ENCODE measurements at regions not wholly inside any gene's neighbourhood (a gene's known extent, or its start where the extent isn't known, plus 50 kb on each side); places are given as distances from the start of the nearest gene placed in this dataset.
"Not testable (repeated sequence)": the region's sequence is repeated elsewhere in the genome, so short reads cannot be mapped to it uniquely, and the experiment has no call there.

GRCh38 chr6:51206686-51207085 lies 388.0 kb downstream of the TFAP2B start:
- TF ChIP-seq, protein P1, sequence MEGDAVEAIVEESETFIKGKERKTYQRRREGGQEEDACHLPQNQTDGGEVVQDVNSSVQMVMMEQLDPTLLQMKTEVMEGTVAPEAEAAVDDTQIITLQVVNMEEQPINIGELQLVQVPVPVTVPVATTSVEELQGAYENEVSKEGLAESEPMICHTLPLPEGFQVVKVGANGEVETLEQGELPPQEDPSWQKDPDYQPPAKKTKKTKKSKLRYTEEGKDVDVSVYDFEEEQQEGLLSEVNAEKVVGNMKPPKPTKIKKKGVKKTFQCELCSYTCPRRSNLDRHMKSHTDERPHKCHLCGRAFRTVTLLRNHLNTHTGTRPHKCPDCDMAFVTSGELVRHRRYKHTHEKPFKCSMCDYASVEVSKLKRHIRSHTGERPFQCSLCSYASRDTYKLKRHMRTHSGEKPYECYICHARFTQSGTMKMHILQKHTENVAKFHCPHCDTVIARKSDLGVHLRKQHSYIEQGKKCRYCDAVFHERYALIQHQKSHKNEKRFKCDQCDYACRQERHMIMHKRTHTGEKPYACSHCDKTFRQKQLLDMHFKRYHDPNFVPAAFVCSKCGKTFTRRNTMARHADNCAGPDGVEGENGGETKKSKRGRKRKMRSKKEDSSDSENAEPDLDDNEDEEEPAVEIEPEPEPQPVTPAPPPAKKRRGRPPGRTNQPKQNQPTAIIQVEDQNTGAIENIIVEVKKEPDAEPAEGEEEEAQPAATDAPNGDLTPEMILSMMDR (IDR thresholded peaks at IDR 0.05): not testable (repeated sequence)
- TF ChIP-seq POLR2A (IDR thresholded peaks at IDR 0.05): not testable (repeated sequence)

Measured in prostate gland (tissue), 2 donors.